Common myeloid progenitor, CD34-positive (primary cell): ENCODE measurements at regions not wholly inside any gene's neighbourhood (a gene's known extent, or its start where the extent isn't known, plus 50 kb on each side); places are given as distances from the start of the nearest gene placed in this dataset.

Source experiments
- CTCF ChIA-PET: fragments of 350-600 bp; sonication (Branson Sonifier 250); formaldehyde crosslinking; loops from one replicate; lab custom pipeline; 2021; ENCODE audit warnings: antibody characterized with exemption; lab: Charles Lee
- POLR2A ChIA-PET: fragments of 350-600 bp; sonication (Branson Sonifier 250); formaldehyde crosslinking; loops from one replicate; lab custom pipeline; 2021; ENCODE audit warnings: antibody characterized with exemption; lab: Charles Lee
- DNase-seq, 3 donors: peaks; one replicate each; pipeline versions ENCODE4 v3.0.0 to v3.0.0-alpha.2; 2013
- H3K27ac ChIP-seq, 2 experiments: 1 replicate in 1 of 2; 2 replicates in 1 of 2; pipeline ENCODE4 v1.7.0; 2013; ENCODE audit warnings: inconsistent platforms in 2 of 2, low read length in 2 of 2, mild to moderate bottlenecking in 2 of 2, low read depth in 1 of 2, moderate library complexity in 1 of 2; ENCODE audit not compliant: severe bottlenecking in 2 of 2, insufficient read depth in 1 of 2, poor library complexity in 1 of 2
- H3K27me3 ChIP-seq, 5 experiments: replicated peaks in 2 of 5; 1 replicate in 3 of 5; 2 replicates in 2 of 5; pipeline versions ENCODE4 v1.6.1 to v1.7.0; 2013; ENCODE audit warnings: low read length in 4 of 5, mild to moderate bottlenecking in 2 of 5, moderate library complexity in 2 of 5, inconsistent platforms in 1 of 5; ENCODE audit not compliant: insufficient read depth in 5 of 5, control insufficient read depth in 4 of 5
- H3K36me3 ChIP-seq, 4 experiments: 1 replicate in 2 of 4; 2 replicates in 2 of 4; pipeline versions ENCODE4 v1.6.1 to v1.7.0; 2013; ENCODE audit warnings: low read length in 3 of 4, control low read depth in 1 of 4, mild to moderate bottlenecking in 1 of 4; ENCODE audit not compliant: control insufficient read depth in 4 of 4, insufficient read depth in 4 of 4
- H3K4me1 ChIP-seq, 4 experiments: 1 replicate in 3 of 4; 2 replicates in 1 of 4; pipeline versions ENCODE4 v1.6.1 to v1.7.1; 2013; ENCODE audit warnings: low read length in 3 of 4, mild to moderate bottlenecking in 3 of 4, control low read depth in 1 of 4, inconsistent platforms in 1 of 4, moderate library complexity in 1 of 4; ENCODE audit not compliant: control insufficient read depth in 4 of 4, insufficient read depth in 4 of 4; ENCODE audit errors: control extremely low read depth in 1 of 4
- H3K4me3 ChIP-seq, 7 experiments: 1 replicate in 4 of 7; 2 replicates in 3 of 7; pipeline versions ENCODE4 v1.5.1 to v1.7.0; 2013; ENCODE audit warnings: mild to moderate bottlenecking in 7 of 7, low read length in 6 of 7, moderate library complexity in 6 of 7, inconsistent platforms in 2 of 7, low read depth in 2 of 7, control low read depth in 1 of 7; ENCODE audit not compliant: insufficient read depth in 4 of 7, control insufficient read depth in 1 of 7; ENCODE audit errors: extremely low read depth in 1 of 7
- H3K9me3 ChIP-seq, 5 experiments: 1 replicate in 4 of 5; 2 replicates in 1 of 5; pipeline versions ENCODE4 v1.6.1 to v1.7.1; 2013; ENCODE audit warnings: low read length in 4 of 5, mild to moderate bottlenecking in 2 of 5, inconsistent platforms in 1 of 5, low read depth in 1 of 5, moderate library complexity in 1 of 5; ENCODE audit not compliant: control insufficient read depth in 4 of 5, insufficient read depth in 2 of 5; ENCODE audit errors: control extremely low read depth in 1 of 5
- WGBS: methylation state at CpG from one replicate; pipeline ENCODE4 v1.1.5; 2013; ENCODE audit not compliant: insufficient coverage; 5-methylcytosine and 5-hydroxymethylcytosine counted together

DNA sequence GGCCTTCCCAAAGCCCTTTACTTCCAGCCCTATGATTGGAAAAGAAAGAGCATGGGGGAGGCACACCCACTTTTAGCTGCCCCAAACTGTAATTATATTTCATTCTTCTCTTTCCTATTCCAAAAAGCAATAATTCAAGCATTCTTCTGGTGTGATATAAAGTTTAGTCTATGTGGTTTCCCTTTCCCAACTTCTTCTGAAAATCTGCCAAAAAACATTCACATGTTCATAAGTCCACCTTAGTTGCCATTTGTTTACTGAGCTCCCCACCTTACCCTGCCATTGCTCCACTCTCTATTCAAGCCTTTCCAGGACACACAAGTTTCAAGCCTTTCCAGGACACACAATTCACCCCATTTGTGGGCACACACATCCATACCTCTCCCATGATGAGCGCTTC, 111.6 kb upstream of the BMAL1 start:
- no peak overlapping the region for H3K4me3 ChIP-seq
- ChIA-PET CTCF (no interaction called here), POLR2A (no interaction called here)
- H3K9me3 ChIP-seq: no peaks in the 10 kb centered on the region
- no peaks in the 10 kb centered on the region for H3K4me1 ChIP-seq
- no peak for DNase-seq
- no peaks in the 10 kb centered on the region for H3K27me3 ChIP-seq
- no peaks in the 10 kb centered on the region for H3K36me3 ChIP-seq
- H3K27ac ChIP-seq: no peak overlapping the region
- 92% methylated on average over 1 of the region's 1 CpG for WGBS

DNA sequence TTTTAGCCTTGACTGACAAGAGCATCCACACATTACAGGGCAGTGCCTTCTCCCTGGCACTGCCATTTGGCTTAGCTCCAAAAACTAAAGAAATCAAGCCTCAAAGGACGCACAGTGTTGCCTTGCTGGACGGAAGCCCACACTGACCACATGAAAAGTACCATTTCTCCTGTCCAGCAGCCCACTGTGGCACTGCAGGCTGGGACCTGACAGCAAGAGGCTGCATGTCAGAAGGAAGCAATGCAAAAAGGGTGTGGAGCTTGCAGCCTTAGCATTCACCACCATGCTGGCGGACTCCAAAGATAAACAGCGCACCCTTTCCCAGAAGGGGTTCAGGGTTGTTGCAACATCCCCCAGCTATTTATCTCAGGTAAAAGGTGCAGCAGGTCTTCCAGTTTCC, 109.3 kb upstream of the BMAL1 start:
- 100% methylated on average over 2 of the region's 4 CpGs for WGBS
- POLR2A ChIA-PET: no interaction called here
- H3K9me3 ChIP-seq: no peaks in the 10 kb centered on the region

DNA sequence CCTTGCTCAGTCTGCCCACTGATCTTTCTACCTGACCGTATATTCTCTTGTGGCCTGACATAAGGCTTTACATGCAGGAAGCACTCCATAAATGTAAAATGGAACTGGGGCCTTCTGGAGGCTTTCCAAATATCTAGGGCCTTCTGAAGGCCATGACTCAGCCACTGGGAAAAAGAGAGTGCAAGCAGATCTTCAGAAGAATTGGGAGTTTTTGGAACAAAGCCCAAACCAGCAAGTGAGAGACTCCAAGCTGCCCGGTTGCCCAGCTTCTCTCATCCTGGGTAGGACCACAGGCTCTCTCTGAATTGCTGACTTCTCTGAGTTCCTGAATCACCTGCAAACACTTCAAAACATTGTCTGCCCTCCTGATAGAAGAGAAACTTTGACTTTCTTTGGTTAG, 107.9 kb upstream of the BMAL1 start:
- ChIA-PET CTCF (interaction anchor here (1.6 kb wide), 1 partner anchor 14 kb away, joined by 5 read pairs; no protein-coding TSS in a partner anchor), POLR2A (interaction anchor here (0.7 kb wide), 1 partner anchor 128 kb away, joined by 3 read pairs; no protein-coding TSS in a partner anchor)
- 81% methylated on average over 2 of the region's 2 CpGs for WGBS
- no peaks in the 10 kb centered on the region for H3K27me3 ChIP-seq
- DNase-seq: no peak
- H3K4me1 ChIP-seq: no peaks in the 10 kb centered on the region
- no peak overlapping the region for H3K27ac ChIP-seq
- no peaks in the 10 kb centered on the region for H3K36me3 ChIP-seq
- no peak overlapping the region for H3K4me3 ChIP-seq
- H3K9me3 ChIP-seq: no peaks in the 10 kb centered on the region

More for the DNA sequence above, 109.3 kb upstream of the BMAL1 start:
- Histone ChIP-seq H3K4me3 (no peak overlapping the region), H3K4me1 (no peaks in the 10 kb centered on the region), H3K27me3 (no peaks in the 10 kb centered on the region), H3K27ac (no peak overlapping the region), H3K36me3 (no peaks in the 10 kb centered on the region)
- DNase-seq: no peak
- CTCF ChIA-PET: no interaction called here

DNA sequence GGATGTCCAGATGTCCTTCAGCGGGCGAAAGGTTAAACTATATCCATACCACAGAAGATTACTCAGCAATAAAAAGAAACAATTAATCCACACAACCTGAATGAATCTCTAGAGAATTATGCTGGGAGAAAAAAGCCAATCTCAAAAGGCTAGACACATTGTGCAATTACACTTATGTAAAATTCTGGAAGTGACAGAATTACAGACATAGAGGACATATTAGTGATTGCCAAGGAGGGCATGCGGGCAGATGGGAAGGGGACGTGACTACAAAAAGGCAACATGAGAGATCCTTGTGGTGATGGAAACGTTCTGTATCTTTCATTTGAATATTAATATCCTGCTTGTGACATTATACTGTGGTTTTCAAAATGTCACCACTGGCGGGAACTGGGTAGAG, 103.5 kb upstream of the BMAL1 start:
- ChIA-PET CTCF (interaction anchor here (3.0 kb wide), 1 partner anchor 9 kb away, joined by 6 read pairs; no protein-coding TSS in a partner anchor), POLR2A (no interaction called here)
- no peak for DNase-seq
- Histone ChIP-seq H3K4me3 (no peak overlapping the region), H3K36me3 (no peaks in the 10 kb centered on the region), H3K9me3 (no peaks in the 10 kb centered on the region), H3K27ac (no peak overlapping the region), H3K4me1 (no peaks in the 10 kb centered on the region), H3K27me3 (no peaks in the 10 kb centered on the region)
- 80% methylated on average over 3 of the region's 6 CpGs for WGBS

DNA sequence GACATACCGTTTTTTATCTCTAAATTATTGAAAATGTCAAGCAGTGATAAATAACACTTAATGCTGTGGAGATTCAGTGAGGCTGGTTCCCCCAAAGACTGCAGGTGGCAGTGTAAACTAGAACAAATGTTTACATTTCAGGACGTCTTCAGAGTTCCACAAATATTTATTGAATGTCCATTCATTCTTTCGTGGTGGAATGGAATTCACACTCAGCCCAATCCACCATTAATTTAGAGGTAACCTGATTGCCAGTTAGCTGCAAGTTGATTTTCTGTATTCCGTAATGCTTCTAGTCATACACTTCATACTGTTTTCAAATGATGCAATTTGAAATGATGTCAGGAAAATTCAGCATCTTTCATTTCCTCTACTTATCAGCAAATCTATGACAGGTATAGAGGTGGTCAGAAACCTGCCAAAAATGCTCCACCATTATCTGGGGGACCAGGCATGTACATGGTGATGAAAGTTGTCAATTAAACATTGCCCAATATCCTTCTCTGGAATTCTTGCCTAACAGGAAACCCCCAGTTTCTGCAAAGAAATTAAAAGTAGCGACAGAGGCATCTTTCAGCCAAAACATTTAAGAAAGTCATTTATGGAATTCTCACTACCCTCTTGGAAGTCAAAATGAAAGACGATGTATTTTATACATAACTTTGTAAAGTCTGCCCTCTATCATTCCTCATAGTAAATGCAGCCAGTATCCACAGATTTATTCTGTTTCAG, 94.3 kb upstream of the BMAL1 start:
- peaks cover 3 to 5% (median 4%) of the 10 kb centered on the region in 4 experiments for H3K4me1 ChIP-seq
- no peaks in the 10 kb centered on the region for H3K27me3 ChIP-seq
- peak overlapping the region in 5 of 7 experiments; percentile 19 to 74 (median 42) for H3K4me3 ChIP-seq
- ChIA-PET POLR2A (no interaction called here), CTCF (interaction anchor here (0.9 to 2.0 kb wide), 11 partner anchors 9 to 268 kb away, joined by 3 to 6 read pairs (median 3); no protein-coding TSS in a partner anchor)
- 0% methylated on average over 2 of the region's 6 CpGs for WGBS
- H3K36me3 ChIP-seq: no peaks in the 10 kb centered on the region
- H3K9me3 ChIP-seq: peaks cover 0 to 6% (median 0%) of the 10 kb centered on the region in 5 experiments
- peak; percentile 42 to 59 (median 47) for DNase-seq
- H3K27ac ChIP-seq: no peak overlapping the region

DNA sequence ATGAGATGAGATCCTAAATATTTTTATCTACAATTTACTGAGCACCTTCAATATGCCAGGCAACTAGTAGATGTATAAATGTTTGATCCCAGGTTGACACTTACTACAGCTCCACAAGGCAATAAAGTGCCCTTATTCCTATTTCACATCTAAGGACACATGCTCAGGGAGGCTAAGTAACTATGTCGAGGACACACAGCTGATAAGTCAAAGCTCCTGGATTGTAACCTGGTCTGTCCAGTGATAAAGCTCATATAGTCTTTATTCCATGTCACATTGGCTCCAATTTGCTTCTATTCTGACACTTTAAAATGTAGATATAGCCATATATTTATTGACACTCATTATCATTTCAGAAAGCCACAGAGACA, 93.8 kb upstream of the BMAL1 start:
- no peaks in the 10 kb centered on the region for H3K36me3 ChIP-seq
- peaks cover 0 to 8% (median 0%) of the 10 kb centered on the region in 5 experiments for H3K9me3 ChIP-seq
- H3K4me1 ChIP-seq: peaks cover 3 to 5% (median 4%) of the 10 kb centered on the region in 4 experiments
- H3K4me3 ChIP-seq: no peak overlapping the region
- WGBS: 100% methylated on average over 1 of the region's 1 CpG
- H3K27ac ChIP-seq: no peak overlapping the region
- DNase-seq: no peak
- H3K27me3 ChIP-seq: no peaks in the 10 kb centered on the region
- ChIA-PET POLR2A (no interaction called here), CTCF (interaction anchor here (0.9 to 2.0 kb wide), 13 partner anchors 9 to 267 kb away, joined by 3 to 6 read pairs (median 4); no protein-coding TSS in a partner anchor)

DNA sequence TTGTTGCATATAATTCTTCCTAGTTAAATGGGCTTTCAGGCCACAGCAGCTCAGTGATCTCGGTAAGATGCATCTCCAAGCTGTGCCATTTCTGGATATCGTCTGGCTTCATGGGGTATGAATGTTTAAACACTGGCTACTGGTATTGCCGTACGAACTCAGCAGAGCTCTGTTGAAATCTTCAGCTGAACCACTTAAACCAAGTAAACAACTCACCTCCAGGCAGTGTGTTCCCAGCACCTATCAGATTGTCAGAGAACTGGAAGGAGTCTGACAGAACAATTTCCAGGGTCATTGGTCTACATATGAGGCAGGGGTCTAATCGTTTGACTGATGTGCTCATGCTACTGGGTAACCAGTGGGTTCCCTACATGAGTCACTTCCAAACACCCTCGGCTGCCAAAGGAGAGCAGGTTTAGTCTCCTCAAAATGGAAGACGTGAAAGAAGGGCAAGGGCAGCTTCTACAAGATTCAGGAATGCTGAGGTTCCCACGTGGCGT, 93.2 kb upstream of the BMAL1 start:
- ChIA-PET CTCF (interaction anchor here (0.9 to 2.0 kb wide), 12 partner anchors 10 to 267 kb away, joined by 3 to 6 read pairs (median 3); no protein-coding TSS in a partner anchor), POLR2A (no interaction called here)
- Histone ChIP-seq H3K4me1 (peaks cover 3 to 5% (median 4%) of the 10 kb centered on the region in 4 experiments), H3K27me3 (no peaks in the 10 kb centered on the region), H3K4me3 (no peak overlapping the region), H3K9me3 (peaks cover 0 to 8% (median 0%) of the 10 kb centered on the region in 5 experiments), H3K36me3 (no peaks in the 10 kb centered on the region), H3K27ac (no peak overlapping the region)
- no peak for DNase-seq
- WGBS: 96% methylated on average over 7 of the region's 9 CpGs
